EH (cell line): ENCODE measurements at regions not wholly inside any gene's neighbourhood (a gene's known extent, or its start where the extent isn't known, plus 50 kb on each side); places are given as distances from the start of the nearest gene placed in this dataset.
"Not testable (repeated sequence)": the region's sequence is repeated elsewhere in the genome, so short reads cannot be mapped to it uniquely, and the experiment has no call there.

Experiments used
- DNase-seq: peaks from one replicate; pipeline ENCODE4 v3.0.0-alpha.2; 2015; ENCODE audit warnings: low read depth

GRCh38 chr6:125431971-125432370 is 130.2 kb upstream of the HDDC2 start:
- DNase-seq = no peak

- DNase-seq = no peak
Observed at GRCh38 chr6:125432963-125433362, 131.2 kb upstream of the HDDC2 start.

GRCh38 chr6:125434760-125435159 is 133.0 kb upstream of the HDDC2 start:
- DNase-seq = no peak

- DNase-seq = no peak
Observed at GRCh38 chr6:125439512-125439911, 137.7 kb upstream of the HDDC2 start.

- DNase-seq = no peak
Observed at GRCh38 chr6:125444006-125444923, 142.5 kb upstream of the HDDC2 start.

GRCh38 chr6:125445054-125445453 is 143.3 kb upstream of the HDDC2 start:
- no peak for DNase-seq

GRCh38 chr6:125446011-125446410 is 144.2 kb upstream of the HDDC2 start:
- no peak for DNase-seq

- no peak for DNase-seq
Observed at GRCh38 chr6:125451750-125452149, 150.0 kb upstream of the HDDC2 start.

GRCh38 chr6:125453516-125453915 is 151.7 kb upstream of the HDDC2 start:
- DNase-seq = no peak

- DNase-seq = no peak
Observed at GRCh38 chr6:125454351-125454750, 152.6 kb upstream of the HDDC2 start.

- DNase-seq = not testable (repeated sequence)
Observed at GRCh38 chr6:125458493-125458892, 156.7 kb upstream of the HDDC2 start.

- not testable (repeated sequence) for DNase-seq
Observed at GRCh38 chr6:125465332-125465731, 163.6 kb upstream of the HDDC2 start.

GRCh38 chr6:125469915-125470314 is 168.1 kb upstream of the HDDC2 start:
- DNase-seq = no peak

- DNase-seq = no peak
Observed at GRCh38 chr6:125471667-125472066, 169.9 kb upstream of the HDDC2 start.

GRCh38 chr6:125474061-125474460 is 172.3 kb upstream of the HDDC2 start:
- DNase-seq = no peak

- DNase-seq = no peak
Observed at GRCh38 chr6:125477156-125477555, 175.4 kb upstream of the HDDC2 start.

GRCh38 chr6:125477844-125478243 is 176.1 kb upstream of the HDDC2 start:
- DNase-seq = no peak

- DNase-seq = no peak
Observed at GRCh38 chr6:125480146-125480545, 178.4 kb upstream of the HDDC2 start.

- DNase-seq = no peak
Observed at GRCh38 chr6:125480571-125480970, 178.8 kb upstream of the HDDC2 start.

- no peak for DNase-seq
Observed at GRCh38 chr6:125481056-125481455, 179.3 kb upstream of the HDDC2 start.

- DNase-seq = no peak
Observed at GRCh38 chr6:125485757-125486156, 184.0 kb upstream of the HDDC2 start.

GRCh38 chr6:125486881-125487280 is 185.1 kb upstream of the HDDC2 start:
- no peak for DNase-seq

GRCh38 chr6:125489579-125490285 is 188.0 kb upstream of the HDDC2 start:
- no peak for DNase-seq
